ENCODE measurements at regions not wholly inside any gene's neighbourhood (a gene's known extent, or its start where the extent isn't known, plus 50 kb on each side); places are given as distances from the start of the nearest gene placed in this dataset.

DNA sequence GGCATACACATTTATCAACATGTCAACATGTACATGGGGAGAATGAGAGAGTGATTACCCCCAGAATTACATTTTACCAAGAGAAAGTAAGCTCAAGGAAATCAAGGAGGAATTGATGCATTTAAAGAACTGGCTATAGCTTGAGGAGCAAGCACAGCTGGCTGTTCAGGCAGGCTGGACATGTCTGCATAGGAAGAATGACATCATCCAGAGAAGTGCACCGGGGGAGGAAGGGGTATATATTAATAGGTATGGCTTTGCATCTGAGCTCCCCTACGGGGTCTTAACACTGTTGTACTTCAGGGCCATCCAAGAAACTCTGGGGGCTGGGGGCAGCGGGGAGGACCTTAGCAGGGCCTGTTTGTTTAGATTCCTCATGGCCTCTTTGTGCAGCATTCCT, 222.4 kb upstream of the VCX start:
- TF ChIP-seq CTCF (IDR thresholded peaks at IDR 0.05) (no peak), POLR2A (IDR thresholded peaks at IDR 0.05) (no peak)
